ENCODE measurements at regions not wholly inside any gene's neighbourhood (a gene's known extent, or its start where the extent isn't known, plus 50 kb on each side); places are given as distances from the start of the nearest gene placed in this dataset.

GRCh38 chr2:186068139-186068801 is 329.7 kb downstream of the FSIP2 start:
- DNase-seq (ENCODE audit: low spot score, unreplicated experiment) = no peak
- H3K36me3 Mint-ChIP-seq (ENCODE audit: insufficient read depth) = no peaks in the 10 kb centered on the region
- H3K4me3 Mint-ChIP-seq (ENCODE audit: low read depth) = no peak overlapping the region
- H3K4me1 Mint-ChIP-seq (ENCODE audit: low read depth) = no peaks in the 10 kb centered on the region
- H3K9me3 Mint-ChIP-seq (ENCODE audit: low read depth) = no peaks in the 10 kb centered on the region
- no peaks in the 10 kb centered on the region for H3K27me3 Mint-ChIP-seq
- TF ChIP-seq CTCF (IDR thresholded peaks at IDR 0.05; ENCODE audit: unreplicated experiment) = no peak
- H3K27ac Mint-ChIP-seq = no peak overlapping the region

GRCh38 chr2:186069676-186070075 is 331.1 kb downstream of the FSIP2 start:
- DNase-seq (ENCODE audit: low spot score, unreplicated experiment) = no peak
- Mint-ChIP-seq H3K27ac (no peak overlapping the region), H3K4me3 (ENCODE audit: low read depth) (no peak overlapping the region), H3K27me3 (no peaks in the 10 kb centered on the region), H3K9me3 (ENCODE audit: low read depth) (no peaks in the 10 kb centered on the region), H3K36me3 (ENCODE audit: insufficient read depth) (no peaks in the 10 kb centered on the region), H3K4me1 (ENCODE audit: low read depth) (no peaks in the 10 kb centered on the region)
- TF ChIP-seq CTCF (IDR thresholded peaks at IDR 0.05; ENCODE audit: unreplicated experiment) = no peak

GRCh38 chr2:186085226-186085625 is 346.6 kb downstream of the FSIP2 start:
- no peak for TF ChIP-seq CTCF (IDR thresholded peaks at IDR 0.05; ENCODE audit: unreplicated experiment)

GRCh38 chr2:186093174-186093573 is 354.6 kb downstream of the FSIP2 start:
- no peak for TF ChIP-seq CTCF (IDR thresholded peaks at IDR 0.05; ENCODE audit: unreplicated experiment)
- no peaks in the 10 kb centered on the region for H3K9me3 Mint-ChIP-seq (ENCODE audit: low read depth)
- no peak overlapping the region for H3K4me3 Mint-ChIP-seq (ENCODE audit: low read depth)
- H3K27me3 Mint-ChIP-seq = no peaks in the 10 kb centered on the region
- no peak overlapping the region for H3K27ac Mint-ChIP-seq
- DNase-seq (ENCODE audit: low spot score, unreplicated experiment) = no peak
- no peaks in the 10 kb centered on the region for H3K36me3 Mint-ChIP-seq (ENCODE audit: insufficient read depth)
- no peaks in the 10 kb centered on the region for H3K4me1 Mint-ChIP-seq (ENCODE audit: low read depth)

More at GRCh38 chr2:186085226-186085625, 346.6 kb downstream of the FSIP2 start:
- Mint-ChIP-seq H3K4me3 (ENCODE audit: low read depth) (no peak overlapping the region), H3K36me3 (ENCODE audit: insufficient read depth) (no peaks in the 10 kb centered on the region), H3K27ac (no peak overlapping the region), H3K27me3 (no peaks in the 10 kb centered on the region), H3K4me1 (ENCODE audit: low read depth) (no peaks in the 10 kb centered on the region), H3K9me3 (ENCODE audit: low read depth) (no peaks in the 10 kb centered on the region)
- DNase-seq (ENCODE audit: low spot score, unreplicated experiment) = no peak

- Mint-ChIP-seq H3K4me1 (ENCODE audit: low read depth) (no peaks in the 10 kb centered on the region), H3K9me3 (ENCODE audit: low read depth) (no peaks in the 10 kb centered on the region), H3K4me3 (ENCODE audit: low read depth) (no peak overlapping the region), H3K36me3 (ENCODE audit: insufficient read depth) (no peaks in the 10 kb centered on the region), H3K27me3 (no peaks in the 10 kb centered on the region), H3K27ac (no peak overlapping the region)
- no peak for TF ChIP-seq CTCF (IDR thresholded peaks at IDR 0.05; ENCODE audit: unreplicated experiment)
- no peak for DNase-seq (ENCODE audit: low spot score, unreplicated experiment)
These were observed 360.2 kb downstream of the FSIP2 start for GRCh38 chr2:186098821-186099220.

Measured in progenitor cell of endocrine pancreas (in vitro differentiated cells).